Right kidney (tissue), 1 donor: ENCODE measurements at regions not wholly inside any gene's neighbourhood (a gene's known extent, or its start where the extent isn't known, plus 50 kb on each side); places are given as distances from the start of the nearest gene placed in this dataset.

Experiments
- DNase-seq: peaks from one replicate; pipeline ENCODE4 v3.0.0-alpha.2; 2016

GRCh38 chr2:211241891-211242290 lies 685.5 kb downstream of the CPS1 start:
- DNase-seq, result no peak

DNA sequence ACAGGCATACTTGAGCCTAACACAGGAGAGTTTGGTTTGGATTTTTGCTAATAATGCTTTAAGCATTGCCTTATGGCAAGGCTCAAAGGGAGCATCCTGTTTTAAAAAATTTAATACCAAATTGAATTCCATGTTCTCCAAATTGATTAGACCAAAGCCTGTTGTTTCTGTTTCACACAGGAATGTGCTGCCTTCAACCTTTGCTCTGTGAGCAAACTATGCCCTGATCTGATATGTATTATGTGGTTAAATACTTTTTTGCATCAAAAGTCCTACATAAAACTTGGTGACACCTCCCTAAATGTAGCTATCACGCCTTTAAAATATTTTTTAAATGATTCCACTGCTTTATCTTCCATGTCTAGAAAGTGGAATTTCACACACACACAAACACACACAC lies 691.4 kb downstream of the CPS1 start:
- DNase-seq, result no peak

DNA sequence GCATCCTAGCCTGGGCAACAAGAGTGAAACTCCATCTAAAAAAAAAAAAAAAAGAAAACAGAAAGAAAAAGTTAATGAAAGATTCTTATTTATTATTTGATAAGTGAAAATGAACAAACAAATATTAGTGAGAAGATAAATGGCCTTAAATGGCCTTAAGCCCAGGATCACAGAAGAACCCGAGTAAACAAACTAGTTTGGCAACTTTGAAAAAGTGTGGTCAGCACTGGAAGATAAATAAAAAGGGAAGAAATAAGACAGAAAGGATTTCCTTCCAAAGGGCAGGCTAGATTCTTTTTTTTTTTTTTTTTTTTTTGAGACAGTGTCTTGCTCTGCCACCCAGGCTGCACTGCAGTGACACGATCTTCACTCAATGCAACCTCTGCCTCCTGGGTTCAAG lies 692.4 kb downstream of the CPS1 start:
- no peak for DNase-seq

GRCh38 chr2:211251016-211251415 lies 694.6 kb downstream of the CPS1 start:
- no peak for DNase-seq

DNA sequence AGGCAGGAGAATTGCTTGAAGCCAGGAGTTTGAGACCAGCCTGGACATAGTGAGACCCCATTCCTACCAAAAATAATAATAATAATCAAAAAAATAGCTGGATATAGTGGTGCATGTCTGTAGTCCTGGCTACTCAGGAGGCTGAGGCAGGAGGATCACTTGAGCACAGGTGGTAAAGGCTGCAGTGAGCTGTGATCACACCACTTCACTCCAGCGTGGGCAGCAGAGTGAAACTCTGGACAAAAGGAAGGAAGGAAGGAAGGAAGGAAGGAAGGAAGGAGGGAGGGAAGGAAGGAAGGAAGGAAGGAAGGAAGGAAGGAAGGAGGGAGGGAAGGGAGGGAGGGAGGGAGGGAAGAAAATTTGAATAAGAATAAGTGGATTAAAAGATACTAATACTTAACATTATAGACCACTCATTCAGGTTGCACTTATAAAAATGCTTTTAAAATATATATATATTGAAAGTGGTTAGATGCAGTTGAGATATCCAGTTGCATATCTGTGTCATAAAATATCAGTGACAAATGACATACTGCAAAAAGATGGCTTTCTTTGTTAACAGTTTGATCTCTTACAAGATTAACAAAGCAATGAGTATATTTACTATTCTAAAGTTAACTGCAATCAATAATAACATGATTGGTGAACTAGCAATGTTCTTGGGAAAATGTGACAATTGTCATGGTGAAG lies 702.4 kb downstream of the CPS1 start:
- DNase-seq, result no peak

- no peak for DNase-seq
These were observed 703.6 kb downstream of the CPS1 start for GRCh38 chr2:211259831-211260476.

- no peak for DNase-seq
These were observed 713.9 kb downstream of the CPS1 start for GRCh38 chr2:211270257-211270656.

- no peak for DNase-seq
These were observed 725.2 kb downstream of the CPS1 start for GRCh38 chr2:211281430-211282073.

DNA sequence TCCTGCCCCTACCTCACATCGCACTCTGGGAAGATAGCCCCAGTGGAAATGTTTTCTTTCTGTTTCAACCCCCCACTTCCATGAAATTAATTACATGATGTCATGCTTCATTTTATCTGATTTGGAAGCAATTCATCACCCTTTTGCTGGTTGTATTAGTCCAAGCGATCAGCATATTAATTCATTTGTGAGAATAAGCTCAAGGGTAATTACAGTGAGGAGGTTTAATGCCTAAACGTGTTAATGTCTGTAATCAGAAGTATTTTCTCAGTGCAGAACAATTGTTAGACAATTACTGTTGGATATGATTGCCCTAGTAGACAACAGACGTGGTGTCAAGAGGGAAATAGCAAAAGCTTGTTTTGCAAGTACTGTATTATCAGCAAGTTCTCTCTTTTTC lies 746.3 kb downstream of the CPS1 start:
- DNase-seq, result no peak

DNA sequence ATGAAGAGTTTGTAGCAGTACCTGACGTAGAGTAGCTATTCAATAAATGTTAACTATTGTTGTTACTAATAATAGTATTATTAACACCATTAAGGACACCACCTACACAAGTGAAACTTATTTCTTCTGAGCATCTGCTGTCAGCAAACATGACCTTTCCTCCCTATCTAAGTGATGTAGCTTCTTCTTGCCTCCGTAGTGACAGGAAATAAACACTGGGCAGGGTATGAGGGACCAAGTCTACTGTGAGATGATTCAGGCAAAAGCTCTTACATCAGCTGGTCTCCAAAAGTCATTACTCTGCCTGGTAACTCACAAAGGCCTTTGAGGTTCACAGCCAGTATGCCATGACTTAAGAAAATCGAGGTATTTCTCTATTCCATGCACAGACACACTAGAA lies 750.5 kb downstream of the CPS1 start:
- DNase-seq, result no peak
